Astrocyte of the spinal cord (primary cell): ENCODE measurements at regions not wholly inside any gene's neighbourhood (a gene's known extent, or its start where the extent isn't known, plus 50 kb on each side); places are given as distances from the start of the nearest gene placed in this dataset.
"Not testable (repeated sequence)": the region's sequence is repeated elsewhere in the genome, so short reads cannot be mapped to it uniquely, and the experiment has no call there.

ENCODE experiments used
- DNase-seq: peaks from one replicate; pipeline ENCODE4 v3.0.0; 2011; ENCODE audit warnings: low read depth, low spot score
- H3K4me3 ChIP-seq: 2 replicates; pipeline ENCODE4 v1.5.1; 2011; ENCODE audit warnings: low read depth, mild to moderate bottlenecking, low read length, moderate library complexity
- in situ Hi-C: cut with HindIII; loops from 2 replicates; pipeline ENCODE4 v1.10.0; 2017; ENCODE audit warnings: low sequenced_read_pairs
- TF ChIP-seq, protein P1 (sequence below): IDR thresholded peaks from 2 replicates; pipeline ENCODE4 v1.5.1; 2012; ENCODE audit warnings: low read depth, mild to moderate bottlenecking, low read length, inconsistent platforms

DNA sequence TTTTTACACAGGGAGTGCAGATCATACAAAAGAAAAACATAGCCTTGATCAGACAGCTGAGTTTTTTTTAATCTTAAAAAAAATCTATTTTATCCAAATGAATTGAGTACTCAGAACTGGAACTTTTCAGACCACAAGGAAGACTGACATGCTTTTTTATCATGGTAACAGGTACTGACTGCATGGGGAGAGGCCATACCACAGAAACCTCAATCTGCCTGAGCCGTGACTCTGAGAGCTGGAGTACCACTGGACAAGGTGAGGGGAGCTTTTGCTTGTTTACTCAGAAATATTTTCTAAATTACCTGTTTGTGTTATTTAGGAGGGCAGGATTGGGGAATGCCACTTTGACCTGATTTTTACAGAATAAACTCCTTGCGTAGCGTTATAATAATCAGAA lies 143.9 kb downstream of the ALX1 start:
- no peak overlapping the region for H3K4me3 ChIP-seq
- in situ Hi-C loops: no loop called here
- no peak for DNase-seq
- TF ChIP-seq, protein P1, sequence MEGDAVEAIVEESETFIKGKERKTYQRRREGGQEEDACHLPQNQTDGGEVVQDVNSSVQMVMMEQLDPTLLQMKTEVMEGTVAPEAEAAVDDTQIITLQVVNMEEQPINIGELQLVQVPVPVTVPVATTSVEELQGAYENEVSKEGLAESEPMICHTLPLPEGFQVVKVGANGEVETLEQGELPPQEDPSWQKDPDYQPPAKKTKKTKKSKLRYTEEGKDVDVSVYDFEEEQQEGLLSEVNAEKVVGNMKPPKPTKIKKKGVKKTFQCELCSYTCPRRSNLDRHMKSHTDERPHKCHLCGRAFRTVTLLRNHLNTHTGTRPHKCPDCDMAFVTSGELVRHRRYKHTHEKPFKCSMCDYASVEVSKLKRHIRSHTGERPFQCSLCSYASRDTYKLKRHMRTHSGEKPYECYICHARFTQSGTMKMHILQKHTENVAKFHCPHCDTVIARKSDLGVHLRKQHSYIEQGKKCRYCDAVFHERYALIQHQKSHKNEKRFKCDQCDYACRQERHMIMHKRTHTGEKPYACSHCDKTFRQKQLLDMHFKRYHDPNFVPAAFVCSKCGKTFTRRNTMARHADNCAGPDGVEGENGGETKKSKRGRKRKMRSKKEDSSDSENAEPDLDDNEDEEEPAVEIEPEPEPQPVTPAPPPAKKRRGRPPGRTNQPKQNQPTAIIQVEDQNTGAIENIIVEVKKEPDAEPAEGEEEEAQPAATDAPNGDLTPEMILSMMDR: no peak

DNA sequence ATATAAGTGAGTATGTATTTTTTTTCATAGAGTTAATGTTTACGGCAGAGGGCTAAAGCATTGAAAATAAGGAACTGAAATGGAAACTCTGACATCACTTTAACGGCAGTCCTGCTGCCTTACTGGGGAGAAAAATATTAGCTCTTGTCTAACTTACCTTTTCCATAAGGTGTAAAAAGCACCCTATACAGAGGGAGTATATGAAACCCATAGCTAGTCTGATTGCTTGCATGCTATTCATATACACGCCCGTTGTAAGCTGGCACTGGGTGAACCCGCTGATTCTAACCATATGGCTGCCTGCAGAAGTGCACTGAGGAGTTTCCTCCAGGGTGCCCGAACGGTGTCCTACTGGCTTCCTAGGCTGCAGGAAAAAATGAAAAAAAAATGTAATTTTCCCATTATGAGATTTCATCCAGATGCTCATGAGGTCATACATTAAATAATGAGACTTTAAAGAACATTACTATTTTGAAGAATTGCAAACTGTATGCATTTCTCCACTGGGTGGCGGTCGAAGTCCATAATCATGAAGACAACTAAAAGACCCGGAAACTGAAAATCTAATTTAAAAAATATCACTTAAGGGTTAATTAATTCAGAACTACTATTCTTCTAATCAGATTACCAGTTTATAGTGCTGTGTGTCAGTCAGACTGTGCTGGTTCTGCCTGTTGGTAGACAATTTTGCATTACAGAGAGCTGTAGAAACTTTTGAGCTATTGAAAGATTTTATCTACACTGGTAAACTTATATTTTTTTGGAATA lies 144.7 kb downstream of the ALX1 start:
- TF ChIP-seq, protein P1: no peak
- in situ Hi-C loops: no loop called here
- DNase-seq: peak; percentile 24
- no peak overlapping the region for H3K4me3 ChIP-seq

DNA sequence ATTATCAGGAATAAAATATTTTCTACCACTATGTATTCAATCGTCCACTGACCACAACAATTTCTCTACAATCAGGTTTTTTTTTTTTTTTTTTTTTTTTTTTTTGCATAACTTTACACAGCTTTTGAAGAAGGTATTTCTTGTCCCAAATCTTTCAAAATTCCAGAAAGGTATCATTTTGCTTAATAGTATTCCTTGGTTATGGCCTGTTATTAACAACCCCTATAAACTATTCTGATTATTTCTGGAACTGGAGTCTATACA lies 145.3 kb downstream of the ALX1 start:
- no peak for DNase-seq
- no peak overlapping the region for H3K4me3 ChIP-seq
- TF ChIP-seq, protein P1: no peak
- in situ Hi-C loops: no loop called here

DNA sequence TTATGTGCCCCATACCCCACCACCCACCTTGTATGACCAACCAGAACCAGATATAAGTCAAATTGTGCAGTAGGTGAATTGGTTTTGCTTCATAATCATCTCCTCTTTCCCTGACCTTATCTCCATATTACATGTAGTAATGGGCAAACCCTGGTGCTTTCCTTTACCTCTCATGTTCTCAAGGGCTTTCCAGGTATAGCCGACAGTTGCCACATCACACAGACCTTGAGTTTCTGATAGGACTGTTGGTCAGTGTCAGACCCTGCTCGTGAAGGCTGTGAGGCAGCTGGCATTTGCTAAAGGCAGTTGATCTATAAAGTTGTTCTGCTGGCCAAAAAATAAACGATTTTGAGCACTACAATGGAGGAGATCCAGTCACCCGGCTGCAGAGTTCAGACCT lies 145.9 kb downstream of the ALX1 start:
- in situ Hi-C loops: no loop called here
- H3K4me3 ChIP-seq: no peak overlapping the region
- no peak for DNase-seq
- TF ChIP-seq, protein P1: no peak

DNA sequence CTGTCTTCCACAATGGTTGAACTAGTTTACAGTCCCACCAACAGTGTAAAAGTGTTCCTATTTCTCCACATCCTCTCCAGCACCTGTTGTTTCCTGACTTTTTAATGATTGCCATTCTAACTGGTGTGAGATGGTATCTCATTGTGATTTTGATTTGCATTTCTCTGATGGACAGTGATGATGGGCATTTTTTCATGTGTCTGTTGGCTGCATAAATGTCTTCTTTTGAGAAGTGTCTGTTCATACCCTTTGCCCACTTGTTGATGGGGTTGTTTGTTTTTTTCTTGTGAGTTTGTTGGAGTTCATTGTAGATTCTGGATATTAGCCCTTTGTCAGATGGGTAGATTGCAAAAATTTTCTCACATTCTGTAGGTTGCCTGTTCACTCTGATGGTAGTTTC lies 153.1 kb downstream of the ALX1 start:
- H3K4me3 ChIP-seq, DNase-seq, in situ Hi-C loops: not testable (repeated sequence)

DNA sequence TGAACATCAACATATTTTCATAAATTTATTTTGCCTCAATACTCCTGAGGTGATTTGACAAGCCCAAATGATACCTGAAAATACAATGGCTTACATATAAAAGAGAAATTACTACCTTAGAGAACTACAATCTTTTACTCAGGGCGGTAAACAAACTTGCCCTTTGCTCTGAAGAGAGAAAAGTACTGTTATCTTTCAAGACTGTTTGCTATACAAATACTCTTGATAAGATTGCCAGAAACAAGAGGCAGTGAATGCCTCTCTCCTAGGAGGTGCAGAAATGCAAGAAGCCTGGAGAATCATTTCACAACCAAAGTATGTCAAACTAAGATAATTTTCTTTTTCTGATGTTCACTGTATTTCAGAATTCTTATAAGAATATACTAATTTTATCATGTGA lies 160.3 kb downstream of the ALX1 start:
- TF ChIP-seq, protein P1: no peak
- DNase-seq: no peak
- no peak overlapping the region for H3K4me3 ChIP-seq
- in situ Hi-C loops: no loop called here

DNA sequence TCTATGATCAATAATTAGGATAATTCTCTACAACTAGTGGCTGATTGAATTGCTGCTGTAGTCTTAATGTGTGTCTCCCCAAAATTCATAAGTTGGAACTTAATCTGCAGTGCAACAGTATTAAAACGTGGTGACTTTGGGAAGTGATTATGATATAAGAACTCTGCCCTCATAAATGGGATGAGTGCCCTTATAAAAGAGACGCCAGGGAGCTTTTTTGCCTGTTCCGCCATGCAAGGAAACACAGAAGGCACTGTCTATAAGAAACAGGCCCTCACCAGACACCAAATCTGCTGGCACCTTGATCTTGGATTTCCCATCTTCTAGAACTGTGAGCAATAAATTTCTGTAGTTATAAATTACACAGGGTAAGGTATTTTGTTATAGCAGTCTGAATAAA lies 161.0 kb downstream of the ALX1 start:
- TF ChIP-seq, protein P1: no peak

More for the DNA sequence above, 161.0 kb downstream of the ALX1 start:
- DNase-seq: no peak
- in situ Hi-C loops: no loop called here
- H3K4me3 ChIP-seq: no peak overlapping the region
